ENCODE measurements at regions not wholly inside any gene's neighbourhood (a gene's known extent, or its start where the extent isn't known, plus 50 kb on each side); places are given as distances from the start of the nearest gene placed in this dataset.
"Not testable (repeated sequence)": the region's sequence is repeated elsewhere in the genome, so short reads cannot be mapped to it uniquely, and the experiment has no call there.

DNA sequence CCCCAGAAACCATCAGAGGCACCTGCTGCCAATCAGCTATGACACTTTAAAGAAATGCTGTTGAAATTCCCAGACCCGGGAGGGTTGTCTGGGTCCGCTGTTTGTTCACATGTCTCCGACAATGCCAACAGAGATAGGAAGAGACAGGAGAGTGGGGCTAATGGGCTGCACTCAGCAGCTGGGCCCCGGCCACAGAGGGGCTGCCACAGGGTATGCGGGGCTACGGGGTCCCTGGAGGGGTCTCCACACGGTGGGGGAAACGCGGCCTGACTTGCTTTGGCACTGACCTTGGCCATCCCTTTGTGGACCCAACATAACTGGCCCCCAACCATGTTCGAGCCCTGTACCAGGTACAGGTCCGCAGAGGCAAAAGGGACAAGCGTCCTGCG is 121.0 kb upstream of the PPP1R26 start:
- no peak for DNase-seq (ENCODE audit: low read depth)

DNA sequence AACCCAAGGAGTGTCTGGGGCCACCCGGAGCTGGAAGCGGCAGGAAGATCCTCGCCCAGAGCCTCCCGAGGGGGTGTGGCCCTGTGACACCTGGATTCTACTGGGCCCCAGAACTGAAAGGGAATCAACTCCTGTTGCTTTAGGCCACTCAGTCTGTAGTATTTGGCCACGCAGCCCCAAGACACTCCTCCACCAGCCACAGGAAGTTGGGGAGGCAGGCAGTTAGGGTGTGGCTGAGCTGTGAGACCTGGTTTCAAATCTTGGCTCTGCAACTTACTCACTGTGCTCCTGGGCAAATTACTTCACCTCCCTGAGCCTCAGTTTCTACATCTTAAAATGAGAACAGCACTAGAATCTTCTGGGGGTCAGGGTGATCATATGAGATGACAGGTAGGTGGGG is 119.8 kb upstream of the PPP1R26 start:
- DNase-seq (ENCODE audit: low read depth), result no peak

DNA sequence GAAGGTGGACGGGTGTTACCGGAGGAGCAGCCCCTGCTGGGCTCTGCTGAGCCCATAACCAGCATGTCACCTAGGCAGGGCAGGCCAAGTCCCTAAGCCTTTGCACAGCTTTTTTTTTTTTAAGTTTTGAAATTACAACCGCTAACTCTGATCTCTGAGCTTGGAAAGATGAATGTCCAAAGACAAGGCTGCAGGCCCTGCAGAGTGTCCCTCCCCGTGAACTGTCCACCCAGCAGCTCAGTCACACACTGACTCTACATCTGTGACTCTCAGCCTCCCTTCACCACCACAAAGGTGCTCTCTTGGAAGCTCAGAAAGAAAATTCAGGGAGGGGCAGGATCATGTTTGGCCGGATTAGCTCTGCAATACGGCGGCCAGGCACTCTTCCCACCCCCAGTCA is 119.0 kb upstream of the PPP1R26 start:
- no peak for DNase-seq (ENCODE audit: low read depth)

DNA sequence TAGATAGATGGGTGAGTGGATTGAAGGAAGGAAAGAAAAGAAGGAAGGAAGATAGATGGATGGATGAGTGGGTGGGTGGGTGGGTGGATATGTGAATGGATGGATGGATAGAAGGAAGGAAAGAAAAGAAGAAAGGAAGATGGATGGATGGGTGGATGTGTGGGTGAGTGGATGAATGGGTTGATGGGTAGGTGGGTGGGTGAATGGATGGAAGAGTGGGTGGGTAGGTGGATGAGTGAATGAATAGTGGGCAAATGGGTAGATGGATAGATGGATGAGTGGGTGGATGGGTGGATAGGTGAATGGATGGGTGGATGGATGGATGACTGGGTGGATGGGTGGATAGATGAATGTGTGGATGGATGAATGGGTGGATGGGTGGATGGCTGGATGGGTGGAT is 117.9 kb upstream of the PPP1R26 start:
- DNase-seq (ENCODE audit: low read depth), result not testable (repeated sequence)

DNA sequence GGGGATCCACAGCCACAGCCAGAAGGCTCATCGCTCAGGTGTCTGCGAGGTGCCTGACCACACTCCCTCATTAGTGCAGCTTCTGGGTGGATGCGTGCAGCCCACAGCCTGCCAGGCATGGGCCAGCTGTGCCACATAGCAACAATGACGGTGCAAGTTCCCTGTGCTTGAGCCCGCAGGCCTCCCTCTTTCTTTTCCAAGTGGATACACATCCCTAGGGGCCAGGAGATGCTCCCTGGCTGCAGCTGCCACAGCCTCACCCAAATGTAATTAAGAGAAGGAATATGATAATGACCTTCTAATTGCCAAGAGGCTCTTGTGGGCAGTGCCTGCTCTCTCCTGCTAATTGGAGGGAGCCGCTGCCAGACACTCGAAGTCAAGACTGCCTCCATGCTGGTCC is 116.0 kb upstream of the PPP1R26 start:
- no peak for DNase-seq (ENCODE audit: low read depth)

DNA sequence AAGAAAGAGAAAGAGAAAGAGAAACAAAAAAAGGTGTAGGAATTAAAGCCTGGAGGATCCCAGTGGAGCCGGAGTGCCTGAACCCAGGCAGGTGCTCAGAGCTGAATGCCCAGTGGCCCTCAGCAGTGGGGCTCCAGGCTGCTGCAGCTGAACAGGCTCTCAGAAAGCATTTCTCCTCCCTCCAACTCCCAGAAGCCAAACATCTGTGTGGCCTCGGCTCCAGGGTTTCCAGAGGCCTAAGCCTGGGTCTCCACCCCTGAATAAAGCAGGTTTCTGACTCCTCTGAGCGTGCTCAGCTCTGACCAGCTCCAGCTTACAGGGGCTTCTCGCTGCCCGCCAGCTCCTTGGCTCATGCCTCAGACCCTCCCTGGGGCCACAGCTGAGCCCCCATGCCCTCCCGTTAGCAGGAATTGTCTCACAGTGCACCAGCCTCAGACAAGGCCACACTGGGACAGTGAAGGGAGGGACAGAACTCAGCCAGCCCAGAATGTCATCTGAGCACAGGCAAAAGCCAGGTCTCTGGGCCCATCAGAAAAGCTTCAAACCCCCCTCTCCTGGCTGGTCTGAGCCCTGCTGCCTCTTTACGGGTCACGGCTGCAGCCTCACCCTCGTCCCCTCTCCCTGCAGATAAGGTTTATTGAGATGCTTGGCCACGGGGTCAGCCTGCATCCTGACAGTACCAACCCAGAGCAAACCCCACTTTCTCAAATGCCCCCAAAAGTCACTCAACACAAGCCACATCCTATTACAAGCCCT is 114.4 kb upstream of the PPP1R26 start:
- DNase-seq (ENCODE audit: low read depth), result no peak

DNA sequence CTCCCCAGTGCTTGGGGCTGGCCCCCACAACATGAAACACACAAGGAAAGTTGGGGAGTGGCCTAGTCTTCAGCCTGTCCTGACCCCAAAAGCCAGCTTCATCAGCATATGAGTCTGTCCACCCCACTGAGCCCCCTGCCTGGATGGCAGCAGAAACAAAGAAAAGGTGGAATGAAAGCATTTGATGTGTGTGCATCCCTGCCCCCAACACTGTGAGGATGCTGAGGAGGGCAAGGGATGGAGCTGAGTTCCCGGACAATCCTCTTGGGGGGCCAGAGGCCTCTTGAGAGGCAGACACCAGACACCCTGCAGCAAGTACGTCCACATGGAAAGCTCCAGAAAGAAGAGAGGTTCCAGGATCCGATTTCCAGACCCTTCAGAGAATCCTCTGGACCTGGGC is 113.5 kb upstream of the PPP1R26 start:
- no peak for DNase-seq (ENCODE audit: low read depth)

DNA sequence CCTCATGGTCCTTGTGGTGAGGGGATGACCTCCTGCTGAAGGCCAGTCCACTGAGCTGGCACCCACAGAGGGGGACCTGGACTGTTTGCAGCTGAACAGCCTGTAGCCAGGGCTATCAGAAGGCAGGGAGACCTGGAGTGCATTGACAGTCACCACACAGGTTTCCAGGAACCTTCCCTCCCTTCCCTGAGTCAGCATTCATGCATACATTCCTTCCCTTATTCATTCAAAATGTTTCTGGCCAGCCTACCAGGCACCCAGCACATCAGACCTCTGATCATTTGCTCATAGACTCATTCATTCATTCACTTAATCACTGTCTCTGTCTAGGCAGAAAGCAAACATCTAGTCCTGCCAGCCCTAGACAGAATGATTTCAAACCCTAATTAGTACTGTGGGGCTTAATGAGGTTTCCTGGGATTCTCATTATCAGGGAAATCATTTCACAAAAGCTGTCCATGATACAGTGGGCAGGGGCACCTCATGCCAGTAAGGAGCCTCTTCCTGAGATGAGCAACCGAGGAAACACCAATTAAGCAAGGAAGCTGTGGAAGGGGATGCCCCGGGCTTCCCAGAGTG is 110.1 kb upstream of the PPP1R26 start:
- no peak for DNase-seq (ENCODE audit: low read depth)

DNA sequence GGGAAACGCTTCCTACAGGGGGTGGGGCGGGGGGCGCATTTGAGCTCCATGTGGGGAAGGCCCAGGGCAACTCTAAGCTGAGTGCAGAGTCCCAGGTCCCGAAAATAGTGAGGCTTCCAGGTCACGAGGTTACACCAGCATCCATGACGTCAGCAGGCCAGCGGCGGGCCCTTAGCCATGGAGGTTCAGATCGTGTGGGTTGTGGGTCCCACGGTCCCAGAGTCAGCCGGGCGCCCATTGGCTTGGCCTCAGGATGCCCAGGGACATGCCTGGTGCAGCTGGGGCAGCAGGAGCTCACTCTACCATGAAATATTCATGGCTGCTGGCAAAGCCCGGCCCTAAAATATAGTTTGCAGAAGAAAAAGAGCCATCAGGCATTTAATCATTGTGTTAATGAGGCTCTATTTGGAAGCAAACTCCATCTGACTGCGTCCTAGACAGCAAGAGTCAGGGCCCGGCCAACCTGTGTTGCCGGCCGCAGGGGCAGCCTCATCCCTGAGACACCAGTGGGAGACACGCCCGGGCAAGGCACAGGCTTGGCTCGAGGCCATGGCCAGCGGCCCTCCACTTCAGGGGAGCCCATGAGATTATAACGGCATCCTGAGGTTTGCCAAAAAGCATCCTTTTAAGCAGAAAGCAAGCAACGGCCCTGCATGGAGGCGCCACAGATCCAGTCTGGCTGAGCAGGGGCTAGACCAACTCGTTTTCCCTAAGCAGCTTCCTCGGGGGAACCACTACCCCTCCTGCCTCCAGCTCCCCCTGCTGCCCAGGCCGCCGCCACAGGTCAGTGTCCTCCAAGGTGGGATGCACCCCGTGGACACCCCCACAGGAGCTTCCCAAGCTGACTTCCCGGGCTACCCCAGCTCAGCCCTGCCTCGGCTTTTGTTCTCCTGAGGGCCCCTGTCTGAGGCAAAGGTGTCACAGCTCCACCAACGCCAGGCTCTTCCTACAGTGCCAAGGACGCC is 108.9 kb upstream of the PPP1R26 start:
- no peak for DNase-seq (ENCODE audit: low read depth)

DNA sequence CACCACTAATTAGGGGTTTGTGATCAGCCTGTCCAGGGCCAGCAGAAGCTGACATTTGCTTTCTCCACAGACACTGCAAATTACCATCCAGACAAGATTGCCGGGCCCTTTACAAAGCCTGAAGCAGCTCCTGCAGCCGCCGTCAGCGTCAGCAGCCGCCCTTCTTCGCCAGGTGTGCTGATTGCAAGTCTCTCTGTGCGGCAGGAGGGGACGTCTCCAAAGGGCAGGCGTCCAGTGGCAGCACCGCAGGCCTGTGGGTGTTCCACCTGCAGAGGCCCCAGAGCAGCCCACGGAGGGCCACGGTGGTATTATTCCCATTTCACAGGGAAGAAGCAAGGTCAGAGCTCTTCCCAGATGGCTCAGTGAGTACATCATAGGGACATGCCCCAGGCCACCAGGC is 108.0 kb upstream of the PPP1R26 start:
- no peak for DNase-seq (ENCODE audit: low read depth)

DNA sequence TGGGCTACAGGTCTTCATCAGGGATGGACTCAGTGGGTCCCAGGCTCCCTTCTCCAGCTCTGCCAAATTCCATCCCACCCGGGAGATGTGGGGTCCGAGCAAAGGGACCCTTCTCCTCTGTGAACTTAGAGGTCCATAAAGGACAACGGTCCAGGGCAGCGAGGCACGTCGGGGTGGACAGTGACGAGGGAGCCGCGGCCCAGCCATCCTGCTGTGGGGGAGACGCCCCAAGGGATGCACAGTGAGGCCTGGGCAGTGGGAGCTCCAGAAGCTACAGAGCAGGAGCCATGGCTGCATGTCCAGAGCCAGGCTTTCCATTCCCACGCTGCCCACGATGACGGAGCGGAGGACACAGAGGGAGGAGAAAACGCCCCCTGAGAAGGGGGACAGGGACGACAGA is 107.5 kb upstream of the PPP1R26 start:
- DNase-seq (ENCODE audit: low read depth), result no peak

DNA sequence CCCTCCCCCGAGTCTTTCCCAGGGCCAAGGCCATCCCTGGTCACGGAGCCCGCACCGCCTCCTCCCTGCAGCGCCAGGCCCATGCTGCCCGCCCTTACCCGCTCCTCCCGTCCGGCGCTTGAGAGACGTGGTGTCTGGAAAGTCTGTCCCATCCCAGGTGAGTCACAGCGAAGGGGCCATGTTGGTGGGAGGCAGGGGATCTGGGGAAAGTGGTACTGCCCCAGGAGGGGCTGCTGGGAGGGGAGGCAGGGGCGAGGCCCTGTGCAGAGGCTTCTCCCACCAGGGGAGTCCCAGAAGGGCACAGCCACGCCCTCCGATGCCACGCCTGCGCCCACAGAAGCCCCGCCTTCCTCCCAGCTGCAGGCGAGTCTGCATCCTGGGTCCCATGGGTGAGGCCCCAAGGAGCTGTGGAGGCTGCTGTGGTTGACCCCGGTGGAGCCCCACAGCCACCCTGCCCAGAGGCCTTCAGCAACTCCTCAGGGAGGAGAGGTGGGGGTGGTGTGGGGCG is 107.0 kb upstream of the PPP1R26 start:
- no peak for DNase-seq (ENCODE audit: low read depth)

DNA sequence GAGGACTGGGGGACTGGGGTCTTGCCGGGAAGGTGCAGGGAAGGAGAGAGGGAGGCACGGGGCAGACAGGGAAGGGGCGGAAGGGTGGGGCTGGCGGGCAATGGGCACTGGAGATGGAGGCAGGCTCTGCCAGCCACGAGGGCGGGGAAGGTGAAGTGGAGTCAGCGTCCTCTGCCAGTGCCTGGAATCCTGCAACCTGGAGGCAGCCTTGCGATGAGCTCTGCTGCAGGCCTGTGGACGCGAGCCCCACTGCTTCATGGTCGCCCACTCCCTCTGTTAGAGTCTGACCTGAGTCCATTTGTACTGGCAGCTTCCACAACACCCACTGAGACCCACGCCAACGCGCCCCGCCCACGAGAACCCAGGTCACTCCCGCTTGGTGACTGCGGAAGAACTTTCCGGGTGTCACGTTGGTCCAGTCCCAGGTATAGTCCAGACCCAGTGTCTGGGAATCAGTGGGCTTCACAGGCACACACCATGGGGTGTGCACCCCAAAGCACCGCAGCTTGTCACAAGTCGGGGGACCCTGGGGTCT is 106.4 kb upstream of the PPP1R26 start:
- no peak for DNase-seq (ENCODE audit: low read depth)

DNA sequence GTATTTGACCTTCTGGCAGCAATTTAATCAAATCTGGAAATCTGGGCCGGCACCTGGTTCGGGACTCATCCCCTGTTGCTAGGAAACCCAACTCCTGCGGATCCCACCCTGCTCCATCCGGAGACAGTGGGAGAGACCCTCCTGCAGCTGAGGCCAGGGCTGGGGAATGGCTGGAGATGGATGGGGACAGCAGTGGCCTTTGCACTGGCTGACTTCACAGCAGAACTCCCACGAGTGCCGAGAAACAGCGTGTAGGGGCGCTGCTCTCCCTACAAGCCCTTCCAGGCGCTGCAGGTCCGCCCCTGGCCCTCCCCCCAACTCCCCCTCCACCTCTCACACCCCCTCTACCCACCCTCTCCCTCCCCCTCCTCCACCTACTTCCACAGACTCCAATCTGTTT is 105.8 kb upstream of the PPP1R26 start:
- no peak for DNase-seq (ENCODE audit: low read depth)

DNA sequence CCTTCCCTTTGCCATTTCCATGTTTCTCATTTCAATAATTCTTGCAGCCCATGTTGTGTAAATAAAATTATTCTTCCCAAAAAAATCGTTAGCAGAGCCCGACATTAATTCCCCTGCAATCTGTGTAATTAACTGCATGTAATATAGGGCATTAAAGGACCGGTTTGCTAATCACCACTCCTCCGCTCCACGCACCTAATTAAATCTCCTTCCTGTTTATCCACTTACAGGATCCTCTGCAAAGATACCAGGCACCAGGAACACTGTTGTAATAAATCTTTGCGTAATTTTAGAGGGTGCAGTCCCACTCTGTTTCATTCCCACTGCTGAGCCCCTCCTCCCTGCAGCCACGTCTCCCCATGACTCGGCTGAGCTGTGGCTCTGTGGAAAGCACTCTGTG is 105.0 kb upstream of the PPP1R26 start:
- no peak for DNase-seq (ENCODE audit: low read depth)

DNA sequence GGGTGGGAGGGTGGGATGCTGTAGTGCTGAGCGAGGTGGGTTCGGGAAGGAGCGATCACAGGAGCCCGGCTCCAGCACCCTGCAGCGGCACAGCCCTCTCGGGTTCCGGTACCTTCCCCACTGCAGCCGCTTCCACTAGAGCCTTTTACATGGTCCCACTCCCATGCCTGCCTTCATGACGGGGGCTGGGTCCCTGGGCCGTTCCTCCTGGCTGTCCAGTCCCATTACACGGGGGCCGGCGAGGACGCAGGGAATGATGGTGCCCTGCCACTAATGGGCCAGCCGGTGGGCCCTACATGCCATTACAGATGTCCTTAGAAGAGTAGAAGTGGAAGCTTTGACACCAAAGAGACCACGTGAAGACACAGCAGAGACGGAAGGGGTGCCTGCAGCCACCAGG is 104.6 kb upstream of the PPP1R26 start:
- DNase-seq (ENCODE audit: low read depth), result no peak

DNA sequence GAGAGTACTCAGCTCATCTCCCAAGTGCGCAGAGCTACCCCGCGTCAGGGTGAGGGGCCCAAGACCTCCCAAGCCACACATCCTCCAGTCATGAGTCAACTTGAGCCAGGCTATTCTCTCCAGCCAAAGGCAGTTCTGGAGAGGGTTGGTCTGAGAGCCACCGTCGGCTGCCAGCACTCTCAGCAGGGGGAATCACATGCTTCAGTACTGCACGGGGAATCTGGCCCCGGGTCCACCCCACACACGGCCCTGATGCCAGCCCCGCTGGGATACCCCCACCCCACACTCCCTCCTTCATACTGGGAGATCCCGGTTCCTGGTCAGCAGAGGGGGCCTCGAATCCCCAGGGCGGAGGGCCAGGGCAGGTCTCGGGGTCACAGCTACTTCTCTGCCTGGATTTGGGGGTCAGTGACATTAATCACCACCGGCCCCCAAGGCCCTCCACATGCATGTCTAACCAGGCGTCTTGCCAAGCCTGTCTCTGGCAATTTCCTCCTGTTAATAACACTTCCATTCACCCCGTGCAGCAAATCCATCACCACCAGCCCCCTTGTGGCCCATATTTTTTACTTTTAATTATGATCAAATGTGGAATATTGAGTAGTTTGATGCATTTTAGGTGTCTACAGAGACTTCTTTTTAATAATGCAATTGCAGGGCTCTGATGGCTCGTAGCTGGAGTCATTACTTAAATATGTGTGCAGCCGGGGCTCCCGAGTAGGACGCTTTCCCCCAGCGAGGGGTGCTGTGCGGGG is 102.9 kb upstream of the PPP1R26 start:
- DNase-seq (ENCODE audit: low read depth), result no peak

DNA sequence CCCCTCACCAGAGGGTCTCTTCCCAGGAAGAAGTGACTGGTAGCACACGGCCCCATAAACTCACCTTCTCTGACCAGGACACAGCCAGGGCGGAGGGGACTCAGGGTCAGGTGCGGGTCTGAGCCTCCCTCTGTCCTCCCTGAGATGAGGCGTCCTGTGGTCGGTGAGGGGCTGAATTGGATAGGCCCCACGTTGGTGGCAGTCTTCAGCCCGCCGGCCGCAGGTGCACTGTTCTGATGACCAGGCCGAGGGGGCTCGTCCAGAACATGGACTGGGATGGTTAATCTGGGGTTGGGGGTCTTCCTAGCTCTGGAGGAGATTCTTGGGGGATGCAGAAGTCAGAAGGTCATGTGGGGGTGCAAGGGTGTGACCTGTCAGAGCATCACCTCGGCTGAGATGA is 102.2 kb upstream of the PPP1R26 start:
- no peak for DNase-seq (ENCODE audit: low read depth)

DNA sequence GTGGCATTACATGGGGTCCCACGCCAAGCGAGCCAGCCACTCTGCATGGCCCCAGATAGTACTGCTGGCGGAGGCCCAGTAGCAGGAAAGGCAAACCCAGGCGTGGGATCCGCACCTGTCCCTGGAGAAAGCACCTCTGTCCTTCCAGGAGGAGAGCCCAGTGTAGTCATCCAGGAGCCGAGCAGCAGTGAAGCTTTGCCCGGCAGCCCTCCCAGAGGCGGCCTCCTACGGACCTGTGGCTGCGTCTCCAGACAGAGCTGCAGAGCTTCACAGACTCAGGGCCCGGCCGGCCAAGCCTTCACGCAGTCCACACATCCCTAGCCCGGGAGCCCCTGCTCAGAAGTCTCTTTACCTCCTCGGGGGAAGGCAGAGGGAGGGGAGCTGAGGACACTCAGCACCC is 100.8 kb upstream of the PPP1R26 start:
- no peak for DNase-seq (ENCODE audit: low read depth)

DNA sequence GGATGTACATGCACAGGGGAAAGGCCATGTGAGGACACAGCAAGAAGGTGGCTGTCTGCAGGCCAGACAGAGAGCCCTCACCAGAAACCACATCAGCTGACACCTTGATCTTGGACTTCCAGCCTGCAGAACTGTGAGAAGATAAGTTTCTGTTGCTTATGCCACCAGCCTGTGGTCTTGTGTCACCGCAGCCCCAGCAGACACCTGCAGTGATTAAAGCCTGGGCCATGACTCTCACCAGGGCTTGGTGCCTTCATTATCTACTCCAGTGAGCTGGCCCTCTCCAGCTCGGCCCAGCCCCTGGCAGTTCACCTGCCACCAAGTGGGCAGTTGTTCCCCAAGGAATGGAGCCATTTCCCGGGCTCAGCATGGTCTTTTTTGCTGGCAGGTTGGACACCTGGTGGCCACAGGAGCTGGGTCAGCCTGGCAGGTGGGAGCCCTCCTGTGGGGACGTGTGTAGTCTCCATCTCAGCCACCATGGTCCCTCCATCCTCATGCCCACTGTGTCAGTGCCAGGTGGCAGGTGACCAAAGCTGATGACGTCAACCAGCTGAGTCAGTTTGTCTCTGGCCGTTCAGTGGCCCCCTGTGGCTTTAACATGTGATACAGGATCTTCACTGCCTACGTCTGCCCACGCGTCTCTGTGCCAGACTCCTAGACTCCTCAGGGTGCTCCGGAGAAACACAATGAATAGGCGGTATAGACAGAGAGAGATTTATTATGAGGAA is 99.9 kb upstream of the PPP1R26 start:
- no peak for DNase-seq (ENCODE audit: low read depth)

DNA sequence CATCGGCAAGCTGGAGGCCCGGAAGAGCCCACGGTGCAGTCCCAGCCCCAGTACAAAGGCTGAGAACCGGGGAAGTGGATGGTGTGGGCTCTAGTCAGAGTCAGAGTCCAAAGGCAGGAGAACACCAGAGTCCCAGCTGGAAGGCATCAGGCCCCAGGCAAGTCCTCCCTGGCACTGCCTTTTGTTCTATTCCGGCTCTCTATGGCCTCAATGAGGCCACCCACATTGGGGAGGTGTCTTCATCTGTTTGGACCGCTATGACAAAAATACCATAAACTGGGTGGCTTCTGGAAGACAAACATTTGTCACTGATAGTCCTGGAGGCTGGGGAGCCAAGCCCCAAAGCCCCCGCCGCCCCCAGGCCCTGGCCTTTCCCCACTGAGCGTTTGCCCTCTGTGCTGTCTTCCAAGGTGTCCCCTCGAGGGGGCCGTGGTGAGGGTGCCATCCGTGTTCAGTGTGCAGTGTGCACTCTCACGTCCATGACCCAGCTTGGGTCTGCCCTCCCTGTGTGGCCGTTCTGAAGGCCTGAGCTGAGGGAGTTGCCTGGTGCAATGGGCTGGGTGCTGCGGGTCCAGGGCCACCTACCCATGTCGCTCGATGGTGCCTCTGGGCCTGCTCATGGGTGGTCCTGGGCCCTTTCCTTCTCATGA is 99.1 kb upstream of the PPP1R26 start:
- no peak for DNase-seq (ENCODE audit: low read depth)

Measured in iris pigment epithelial cell (primary cell).